ENCODE measurements at regions not wholly inside any gene's neighbourhood (a gene's known extent, or its start where the extent isn't known, plus 50 kb on each side); places are given as distances from the start of the nearest gene placed in this dataset.

- Histone ChIP-seq H3K36me3 (replicated peaks in 1 of 2; ENCODE audit: insufficient read depth in 1 of 2, low read depth in 2 of 2) (no peaks in the 10 kb centered on the region), H3K4me3 (no peak overlapping the region), H3K4me1 (no peaks in the 10 kb centered on the region), H3K27ac (no peak overlapping the region), H3K27me3 (no peaks in the 10 kb centered on the region), H3K9me3 (no peaks in the 10 kb centered on the region)
- intact Hi-C loops (cut with DNase I): no loop called here
- ATAC-seq (no peak), DNase-seq (no peak)
- no peak for TF ChIP-seq POLR2A (IDR thresholded peaks at IDR 0.05)
- no peak for TF ChIP-seq CTCF (IDR thresholded peaks at IDR 0.05)
- WGBS, 2 donors: 89 to 91% methylated on average over 4 of the region's 4 CpGs
Observed at GRCh38 chr2:144310889-144311608, 208.9 kb downstream of the ZEB2 start.

GRCh38 chr2:144310484-144310883 lies 209.4 kb downstream of the ZEB2 start:
- Histone ChIP-seq H3K27me3 (no peaks in the 10 kb centered on the region), H3K36me3 (replicated peaks in 1 of 2; ENCODE audit: insufficient read depth in 1 of 2, low read depth in 2 of 2) (no peaks in the 10 kb centered on the region), H3K27ac (no peak overlapping the region), H3K9me3 (no peaks in the 10 kb centered on the region), H3K4me1 (no peaks in the 10 kb centered on the region), H3K4me3 (no peak overlapping the region)
- no peak for DNase-seq
- 71 to 80% methylated on average over 2 of the region's 2 CpGs for WGBS, 2 donors
- intact Hi-C loops (cut with DNase I): no loop called here
- TF ChIP-seq POLR2A (IDR thresholded peaks at IDR 0.05): no peak
- ATAC-seq: no peak

GRCh38 chr2:144307711-144308110 lies 212.2 kb downstream of the ZEB2 start:
- TF ChIP-seq CTCF (IDR thresholded peaks at IDR 0.05) (no peak), POLR2A (IDR thresholded peaks at IDR 0.05) (no peak)
- 94% methylated on average over 2 of the region's 2 CpGs for WGBS, 2 donors
- no peak overlapping the region for H3K4me3 ChIP-seq
- no peaks in the 10 kb centered on the region for H3K9me3 ChIP-seq
- no peaks in the 10 kb centered on the region for H3K27me3 ChIP-seq
- intact Hi-C loops (cut with DNase I): no loop called here
- no peaks in the 10 kb centered on the region for H3K4me1 ChIP-seq
- ATAC-seq (no peak), DNase-seq (no peak)
- no peak overlapping the region for H3K27ac ChIP-seq
- H3K36me3 ChIP-seq (replicated peaks in 1 of 2; ENCODE audit: insufficient read depth in 1 of 2, low read depth in 2 of 2): no peaks in the 10 kb centered on the region

GRCh38 chr2:144304202-144304601 lies 215.7 kb downstream of the ZEB2 start:
- 95% methylated on average over 1 of the region's 1 CpG for WGBS, 2 donors
- H3K27me3 ChIP-seq: no peaks in the 10 kb centered on the region
- DNase-seq (no peak), ATAC-seq (no peak)
- no peaks in the 10 kb centered on the region for H3K9me3 ChIP-seq
- TF ChIP-seq POLR2A (IDR thresholded peaks at IDR 0.05): no peak
- no peak for TF ChIP-seq CTCF (IDR thresholded peaks at IDR 0.05)
- H3K4me1 ChIP-seq: no peaks in the 10 kb centered on the region
- intact Hi-C loops (cut with DNase I): no loop called here
- H3K4me3 ChIP-seq: no peak overlapping the region
- no peak overlapping the region for H3K27ac ChIP-seq
- H3K36me3 ChIP-seq (replicated peaks in 1 of 2; ENCODE audit: insufficient read depth in 1 of 2, low read depth in 2 of 2): no peaks in the 10 kb centered on the region

- WGBS, 2 donors: 73% methylated on average over 2 of the region's 2 CpGs
- no peak overlapping the region for H3K4me3 ChIP-seq
- no peak for DNase-seq
- intact Hi-C loops (cut with DNase I): no loop called here
- no peak for ATAC-seq
- H3K27me3 ChIP-seq: no peaks in the 10 kb centered on the region
- no peaks in the 10 kb centered on the region for H3K4me1 ChIP-seq
- no peak overlapping the region for H3K27ac ChIP-seq
- TF ChIP-seq CTCF (IDR thresholded peaks at IDR 0.05) (no peak), POLR2A (IDR thresholded peaks at IDR 0.05) (no peak)
- H3K9me3 ChIP-seq: no peaks in the 10 kb centered on the region
- H3K36me3 ChIP-seq (replicated peaks in 1 of 2; ENCODE audit: insufficient read depth in 1 of 2, low read depth in 2 of 2): no peaks in the 10 kb centered on the region
Observed at GRCh38 chr2:144300632-144301031, 219.3 kb downstream of the ZEB2 start.
